CD14-positive monocyte (primary cell): ENCODE measurements at regions not wholly inside any gene's neighbourhood (a gene's known extent, or its start where the extent isn't known, plus 50 kb on each side); places are given as distances from the start of the nearest gene placed in this dataset.

Experiments
- DNase-seq, 3 donors: peaks; one replicate each; pipeline ENCODE4 v3.0.0-alpha.2; 2011 to 2022
- H2AFZ ChIP-seq: 2 replicates; pipeline ENCODE4 v1.6.0; 2012; ENCODE audit warnings: mild to moderate bottlenecking, low read depth, low read length, inconsistent platforms; ENCODE audit not compliant: insufficient read depth, poor library complexity, severe bottlenecking
- H3K27ac ChIP-seq, 2 donors: 1 replicate in 1 of 2; 2 replicates in 1 of 2; pipeline ENCODE4 v1.5.1; 2012 to 2013; ENCODE audit warnings: low read length in 2 of 2, control low read depth in 1 of 2, inconsistent platforms in 1 of 2, low read depth in 1 of 2, mild to moderate bottlenecking in 1 of 2
- H3K27me3 ChIP-seq, 2 donors: one replicate each; pipeline versions ENCODE4 v1.6.0 to v1.6.1; 2011 to 2013; ENCODE audit warnings: low read length in 2 of 2; ENCODE audit not compliant: control insufficient read depth in 2 of 2, insufficient read depth in 2 of 2
- H3K36me3 ChIP-seq, 2 donors: replicated peaks in 1 of 2; 1 replicate in 1 of 2; 2 replicates in 1 of 2; pipeline versions ENCODE4 v1.5.1 to v1.6.1; 2012 to 2013; ENCODE audit warnings: low read length in 2 of 2, control low read depth in 1 of 2, inconsistent platforms in 1 of 2, mild to moderate bottlenecking in 1 of 2; ENCODE audit not compliant: insufficient read depth in 2 of 2, control insufficient read depth in 1 of 2
- H3K4me1 ChIP-seq, 2 donors: 1 replicate in 1 of 2; 2 replicates in 1 of 2; pipeline versions ENCODE4 v1.5.1 to v1.6.1; 2012 to 2013; ENCODE audit warnings: low read length in 2 of 2, control low read depth in 1 of 2, inconsistent platforms in 1 of 2, mild to moderate bottlenecking in 1 of 2, moderate library complexity in 1 of 2; ENCODE audit not compliant: insufficient read depth in 2 of 2, control insufficient read depth in 1 of 2
- H3K4me2 ChIP-seq: replicated peaks from 2 replicates; pipeline ENCODE3; 2012; ENCODE audit warnings: low read length, moderate library complexity, mild to moderate bottlenecking; ENCODE audit not compliant: poor library complexity, severe bottlenecking; ENCODE audit errors: extremely low read depth
- H3K4me3 ChIP-seq, 3 experiments: fragments of 200-600 bp in 1 of 3; sonication (generic) in 1 of 3; replicated peaks in 1 of 3; 1 replicate in 2 of 3; 2 replicates in 1 of 3; pipeline ENCODE4 v1.5.1; 2011 to 2013; ENCODE audit warnings: low read length in 3 of 3, mild to moderate bottlenecking in 3 of 3, control low read depth in 2 of 3, low read depth in 2 of 3, inconsistent platforms in 1 of 3, moderate library complexity in 1 of 3
- H3K79me2 ChIP-seq: 2 replicates; pipeline ENCODE4 v1.6.0; 2012; ENCODE audit warnings: mild to moderate bottlenecking, control low read depth, inconsistent platforms, low read length, moderate library complexity; ENCODE audit not compliant: insufficient read depth
- H3K9ac ChIP-seq: 2 replicates; pipeline ENCODE4 v1.6.0; 2017; ENCODE audit warnings: low read length, mild to moderate bottlenecking; ENCODE audit not compliant: insufficient read depth, poor library complexity, severe bottlenecking
- H3K9me3 ChIP-seq, 2 donors: replicated peaks in 1 of 2; 1 replicate in 1 of 2; 2 replicates in 1 of 2; pipeline versions ENCODE4 v1.5.1 to v1.6.1; 2012 to 2013; ENCODE audit warnings: low read length in 2 of 2, control low read depth in 1 of 2; ENCODE audit not compliant: control insufficient read depth in 1 of 2, insufficient read depth in 1 of 2
- H4K20me1 ChIP-seq: 2 replicates; pipeline ENCODE4 v1.6.0; 2012; ENCODE audit warnings: mild to moderate bottlenecking, low read length, control low read depth, moderate library complexity; ENCODE audit not compliant: insufficient read depth
- H3K27ac Mint-ChIP-seq, 7 donors: one replicate each; pipeline ENCODE4 v1.8.0; 2020; ENCODE audit warnings: mild to moderate bottlenecking in 7 of 7, mixed read lengths in 7 of 7, moderate library complexity in 6 of 7, inconsistent platforms in 2 of 7
- H3K27me3 Mint-ChIP-seq, 3 donors: one replicate each; pipeline ENCODE4 v1.8.0; 2021 to 2022; ENCODE audit warnings: low read depth in 3 of 3, mild to moderate bottlenecking in 3 of 3, mixed read lengths in 3 of 3, moderate library complexity in 3 of 3, inconsistent platforms in 1 of 3
- H3K36me3 Mint-ChIP-seq, 2 donors: one replicate each; pipeline ENCODE4 v1.8.0; 2020; ENCODE audit warnings: mixed read lengths in 2 of 2, inconsistent platforms in 1 of 2, mild to moderate bottlenecking in 1 of 2
- H3K4me1 Mint-ChIP-seq: one replicate; pipeline ENCODE4 v1.8.0; 2020; ENCODE audit warnings: mild to moderate bottlenecking, mixed read lengths
- H3K4me3 Mint-ChIP-seq, 2 donors: one replicate each; pipeline ENCODE4 v1.8.0; 2020; ENCODE audit warnings: mild to moderate bottlenecking in 2 of 2, mixed read lengths in 2 of 2, moderate library complexity in 1 of 2
- H3K9me3 Mint-ChIP-seq, 7 donors: one replicate each; pipeline ENCODE4 v1.8.0; 2020 to 2022; ENCODE audit warnings: mixed read lengths in 7 of 7, mild to moderate bottlenecking in 6 of 7, moderate library complexity in 6 of 7, inconsistent platforms in 2 of 7
- WGBS: methylation state at CpG from one replicate; pipeline ENCODE4 v1.1.5; 2013; ENCODE audit warnings: missing lambda C conversion rate; ENCODE audit not compliant: insufficient coverage; 5-methylcytosine and 5-hydroxymethylcytosine counted together
- intact Hi-C, 2 donors: fragments of 100-400 bp; cut with micrococcal nuclease; formaldehyde crosslinking; loops; one replicate each; pipeline versions ENCODE4 v1.15.0 to v1.15.1; 2023
- TF ChIP-seq, protein P1 (sequence below): fragments of 200-600 bp; IDR thresholded peaks from one replicate; pipeline ENCODE4 v1.8.0; 2022; ENCODE audit warnings: antibody characterized with exemption, mild to moderate bottlenecking

- Histone ChIP-seq H3K27me3 (no peaks in the 10 kb centered on the region), H3K4me1 (no peaks in the 10 kb centered on the region), H2AFZ (no peak overlapping the region), H3K4me3 (no peak overlapping the region), H4K20me1 (no peaks in the 10 kb centered on the region), H3K9me3 (no peaks in the 10 kb centered on the region), H3K27ac (no peak overlapping the region), H3K79me2 (no peaks in the 10 kb centered on the region), H3K4me2 (no peak overlapping the region), H3K9ac (no peak overlapping the region), H3K36me3 (no peaks in the 10 kb centered on the region)
- Mint-ChIP-seq H3K27me3 (no peaks in the 10 kb centered on the region), H3K27ac (no peak overlapping the region), H3K4me3 (no peak overlapping the region), H3K36me3 (no peaks in the 10 kb centered on the region), H3K9me3 (peaks cover 0 to 2% (median 0%) of the 10 kb centered on the region in 7 donors), H3K4me1 (no peaks in the 10 kb centered on the region)
- intact Hi-C loops, result no loop called here
- WGBS, result 86% methylated on average over 1 of the region's 2 CpGs
- TF ChIP-seq, protein P1, sequence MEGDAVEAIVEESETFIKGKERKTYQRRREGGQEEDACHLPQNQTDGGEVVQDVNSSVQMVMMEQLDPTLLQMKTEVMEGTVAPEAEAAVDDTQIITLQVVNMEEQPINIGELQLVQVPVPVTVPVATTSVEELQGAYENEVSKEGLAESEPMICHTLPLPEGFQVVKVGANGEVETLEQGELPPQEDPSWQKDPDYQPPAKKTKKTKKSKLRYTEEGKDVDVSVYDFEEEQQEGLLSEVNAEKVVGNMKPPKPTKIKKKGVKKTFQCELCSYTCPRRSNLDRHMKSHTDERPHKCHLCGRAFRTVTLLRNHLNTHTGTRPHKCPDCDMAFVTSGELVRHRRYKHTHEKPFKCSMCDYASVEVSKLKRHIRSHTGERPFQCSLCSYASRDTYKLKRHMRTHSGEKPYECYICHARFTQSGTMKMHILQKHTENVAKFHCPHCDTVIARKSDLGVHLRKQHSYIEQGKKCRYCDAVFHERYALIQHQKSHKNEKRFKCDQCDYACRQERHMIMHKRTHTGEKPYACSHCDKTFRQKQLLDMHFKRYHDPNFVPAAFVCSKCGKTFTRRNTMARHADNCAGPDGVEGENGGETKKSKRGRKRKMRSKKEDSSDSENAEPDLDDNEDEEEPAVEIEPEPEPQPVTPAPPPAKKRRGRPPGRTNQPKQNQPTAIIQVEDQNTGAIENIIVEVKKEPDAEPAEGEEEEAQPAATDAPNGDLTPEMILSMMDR, result no peak
- no peak for DNase-seq
Observed at GRCh38 chr15:62706317-62706716, 336.2 kb upstream of the TPM1 start.

DNA sequence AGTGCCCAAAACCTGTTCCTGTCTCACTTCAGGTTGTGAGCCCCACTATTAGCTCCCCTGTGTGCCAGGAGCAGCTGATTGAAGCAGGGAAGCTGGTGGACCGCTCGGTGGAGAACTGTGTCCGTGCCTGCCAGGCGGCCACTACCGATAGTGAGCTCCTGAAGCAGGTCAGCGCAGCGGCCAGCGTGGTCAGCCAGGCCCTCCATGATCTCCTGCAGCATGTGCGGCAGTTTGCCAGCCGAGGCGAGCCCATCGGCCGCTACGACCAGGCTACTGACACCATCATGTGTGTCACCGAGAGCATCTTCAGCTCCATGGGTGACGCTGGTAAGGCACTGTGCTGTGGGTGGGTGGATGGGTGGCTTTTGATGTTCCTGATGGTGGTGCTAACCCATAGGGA, 334.1 kb upstream of the TPM1 start:
- Histone ChIP-seq H3K79me2 (no peaks in the 10 kb centered on the region), H3K9ac (no peak overlapping the region), H3K27ac (no peak overlapping the region), H4K20me1 (no peaks in the 10 kb centered on the region), H3K4me3 (no peak overlapping the region), H3K27me3 (no peaks in the 10 kb centered on the region), H3K36me3 (no peaks in the 10 kb centered on the region), H3K4me2 (no peak overlapping the region), H3K4me1 (no peaks in the 10 kb centered on the region), H2AFZ (no peak overlapping the region), H3K9me3 (no peaks in the 10 kb centered on the region)
- no peaks in the 10 kb centered on the region for H3K36me3 Mint-ChIP-seq
- 99% methylated on average over 16 of the region's 16 CpGs for WGBS
- no peaks in the 10 kb centered on the region for H3K4me1 Mint-ChIP-seq
- H3K4me3 Mint-ChIP-seq, result no peak overlapping the region
- TF ChIP-seq, protein P1, result no peak
- peaks cover 0 to 2% (median 0%) of the 10 kb centered on the region in 7 donors for H3K9me3 Mint-ChIP-seq
- intact Hi-C loops, result no loop called here
- no peak for DNase-seq
- H3K27me3 Mint-ChIP-seq, result no peaks in the 10 kb centered on the region
- peak overlapping the region in 1 of 7 donors; percentile 60 for H3K27ac Mint-ChIP-seq
